HG02884 (cell line): ENCODE measurements at regions not wholly inside any gene's neighbourhood (a gene's known extent, or its start where the extent isn't known, plus 50 kb on each side); places are given as distances from the start of the nearest gene placed in this dataset.

Experiments
- ATAC-seq: cut with Tn5 transposase; IDR thresholded peaks from one replicate; pipeline ENCODE4 v1.9.1; 2021; ENCODE audit warnings: mild to moderate bottlenecking, moderate library complexity; ENCODE audit not compliant: unreplicated experiment

DNA sequence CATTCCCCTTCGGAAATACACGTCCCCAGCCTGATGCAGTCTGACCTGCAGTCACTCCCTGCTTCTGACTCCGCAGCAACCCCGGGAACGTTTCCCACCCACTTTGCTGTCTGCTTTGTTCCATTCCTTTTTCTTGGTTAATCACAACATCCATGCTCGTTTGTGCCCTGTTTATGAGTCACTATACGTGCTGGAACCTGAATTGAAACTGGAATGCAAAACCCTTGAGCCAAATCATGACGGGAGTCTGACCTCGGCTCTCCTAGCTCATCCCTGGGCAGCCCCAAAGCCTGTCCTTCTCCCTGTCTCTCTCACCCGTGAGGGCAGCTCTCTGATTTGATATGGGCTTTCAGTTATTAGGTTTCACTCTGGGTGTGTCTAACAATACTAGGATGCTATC is 57.1 kb upstream of the RNF152 start:
- no peak for ATAC-seq

DNA sequence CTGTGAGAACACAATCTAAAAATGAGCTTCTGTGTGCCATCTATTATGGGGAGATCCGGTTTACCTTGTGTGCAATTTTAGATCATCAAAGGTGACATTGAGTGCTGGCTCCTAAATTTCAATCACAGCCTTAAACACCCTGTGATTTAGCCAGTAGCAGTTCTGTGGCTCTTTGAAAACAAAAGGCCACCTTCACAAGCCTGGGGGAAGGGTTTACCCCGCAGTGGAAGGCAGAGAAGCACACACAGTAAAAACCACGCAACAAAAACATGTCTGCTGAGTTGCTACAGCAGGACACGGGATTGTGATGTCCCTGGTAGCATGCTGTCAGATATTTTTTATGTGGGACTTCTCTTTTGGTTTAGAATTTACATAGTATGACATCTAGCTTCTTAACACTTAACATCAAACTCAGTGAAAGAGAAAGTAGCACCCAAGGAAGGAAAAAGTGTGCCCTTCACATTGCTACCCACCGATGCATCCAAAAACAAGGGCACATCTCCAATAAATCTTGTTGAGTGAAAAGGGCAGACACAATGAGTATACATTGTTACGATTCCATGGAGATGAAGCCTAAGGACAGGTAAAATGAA is 56.1 kb upstream of the RNF152 start:
- ATAC-seq: no peak

DNA sequence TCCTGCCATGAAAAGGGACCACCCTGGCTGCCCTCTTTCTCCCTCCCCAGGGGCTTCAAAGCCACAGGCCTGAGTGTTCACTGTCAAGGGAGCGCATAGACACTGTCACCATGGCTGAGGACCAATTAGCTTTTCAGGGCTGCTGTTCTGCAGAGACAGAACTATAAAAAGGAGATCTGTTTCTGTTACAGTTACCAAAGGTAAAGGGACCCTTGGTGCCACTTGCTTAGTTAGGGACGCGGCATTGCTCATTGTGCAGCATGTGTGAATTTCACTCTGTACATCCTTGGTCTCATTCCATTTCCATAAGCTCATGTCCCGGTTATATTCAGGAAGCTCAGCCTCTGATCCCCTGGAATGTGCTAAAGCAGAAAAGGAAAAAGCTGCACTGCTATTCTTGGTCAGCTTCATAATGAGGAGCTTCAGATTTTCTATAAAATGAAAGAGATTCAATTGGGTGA is 55.5 kb upstream of the RNF152 start:
- ATAC-seq: no peak

DNA sequence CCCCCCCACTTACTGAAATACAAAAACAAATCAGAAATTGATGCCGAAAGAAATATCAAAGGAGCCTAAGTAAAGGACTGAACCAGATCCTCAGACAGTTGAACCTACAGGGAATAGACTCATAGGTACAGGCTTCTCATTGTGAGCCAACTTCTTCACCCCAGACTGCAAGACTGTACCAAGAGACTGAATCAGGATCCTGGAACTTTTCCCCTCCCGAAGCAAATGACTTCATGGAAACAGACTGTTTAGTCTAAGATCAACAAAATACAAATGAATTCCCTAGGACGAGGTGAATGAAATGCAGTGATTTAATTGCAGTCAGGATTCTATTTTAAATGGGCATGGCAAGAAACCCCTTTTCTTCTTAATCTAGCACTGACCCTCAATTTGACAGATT is 53.6 kb upstream of the RNF152 start:
- no peak for ATAC-seq

DNA sequence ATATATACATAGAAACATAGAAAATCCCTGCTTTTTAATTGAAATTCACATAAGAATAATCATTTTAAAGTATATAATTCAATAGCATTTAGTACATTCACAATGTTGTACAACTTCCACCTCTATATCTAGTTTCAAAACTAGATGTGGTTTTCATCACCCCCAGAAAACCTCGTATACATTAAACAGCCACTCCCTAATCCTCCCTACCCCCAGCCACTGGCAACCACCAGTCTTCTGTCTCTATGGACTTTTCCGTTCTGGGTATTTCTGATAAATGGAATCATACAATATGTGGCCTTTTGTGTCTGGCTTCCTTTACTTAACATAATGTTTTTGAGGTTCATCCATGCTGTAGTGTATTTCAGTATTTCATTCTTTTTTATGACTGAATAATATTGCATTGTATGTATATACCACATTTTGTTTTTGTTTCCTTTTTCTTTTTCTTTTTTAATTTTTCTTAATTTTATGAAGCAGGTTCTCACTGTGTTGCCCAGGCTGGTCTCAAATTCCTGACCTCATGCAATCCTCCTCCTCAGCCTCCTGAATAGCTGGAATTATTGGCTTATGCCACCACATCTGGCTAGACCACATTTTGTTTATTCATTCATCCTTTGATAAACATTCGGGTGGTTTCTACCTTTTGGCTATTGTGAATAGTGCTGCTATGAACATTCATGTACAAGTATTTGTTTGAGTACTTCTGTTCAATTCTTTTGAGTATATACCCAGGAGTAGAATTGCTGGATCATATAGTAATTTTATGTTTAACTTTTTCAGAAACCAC is 50.6 kb upstream of the RNF152 start:
- ATAC-seq: no peak
